DOHH2 (cell line): ENCODE measurements at regions not wholly inside any gene's neighbourhood (a gene's known extent, or its start where the extent isn't known, plus 50 kb on each side); places are given as distances from the start of the nearest gene placed in this dataset.

Source experiments
- H3F3A ChIP-seq: fragments of 200-600 bp; sonication (generic), shearing (Covaris generic); 2 replicates; pipeline ENCODE4 v1.6.0; 2016; ENCODE audit warnings: antibody characterized with exemption, mild to moderate bottlenecking; ENCODE audit not compliant: control insufficient read depth, insufficient read depth
- H3K27ac ChIP-seq: fragments of 200-600 bp; sonication (generic); 2 replicates; pipeline ENCODE4 v1.5.1; 2014; ENCODE audit warnings: low read depth, mild to moderate bottlenecking, low read length, moderate library complexity
- H3K27me3 ChIP-seq: fragments of 200-600 bp; sonication (generic); 2 replicates; pipeline ENCODE4 v1.6.1; 2014; ENCODE audit warnings: mild to moderate bottlenecking, low read length, mixed read lengths; ENCODE audit not compliant: control insufficient read depth
- H3K36me3 ChIP-seq: fragments of 200-600 bp; sonication (generic); 2 replicates; pipeline ENCODE4 v1.6.1; 2014; ENCODE audit warnings: mild to moderate bottlenecking, low read length, moderate library complexity, mixed read lengths; ENCODE audit not compliant: control insufficient read depth
- H3K4me1 ChIP-seq: fragments of 200-600 bp; sonication (generic); 2 replicates; pipeline ENCODE4 v1.6.1; 2014; ENCODE audit warnings: mild to moderate bottlenecking, low read length, mixed read lengths; ENCODE audit not compliant: control insufficient read depth
- H3K4me2 ChIP-seq: fragments of 200-600 bp; sonication (generic); 2 replicates; pipeline ENCODE4 v1.6.0; 2014; ENCODE audit warnings: mild to moderate bottlenecking, low read length, moderate library complexity
- H3K4me3 ChIP-seq: fragments of 200-600 bp; sonication (generic); 2 replicates; pipeline ENCODE4 v1.5.1; 2014; ENCODE audit warnings: mild to moderate bottlenecking, low read length, mixed read lengths
- H3K79me2 ChIP-seq: fragments of 200-600 bp; sonication (generic); 2 replicates; pipeline ENCODE4 v1.6.1; 2014; ENCODE audit warnings: mild to moderate bottlenecking, low read length, mixed read lengths; ENCODE audit not compliant: control insufficient read depth
- H3K9me2 ChIP-seq: fragments of 200-600 bp; sonication (generic); replicated peaks from 2 replicates; pipeline ENCODE4 v1.6.1; 2014; ENCODE audit warnings: mild to moderate bottlenecking, low read length, mixed read lengths; ENCODE audit not compliant: control insufficient read depth
- H3K9me3 ChIP-seq: fragments of 200-600 bp; sonication (generic); 2 replicates; pipeline ENCODE4 v1.6.1; 2014; ENCODE audit warnings: antibody characterized with exemption, low read length, mixed read lengths; ENCODE audit not compliant: control insufficient read depth, insufficient read depth
- H4K20me1 ChIP-seq: fragments of 200-600 bp; sonication (generic); 2 replicates; pipeline ENCODE4 v1.6.0; 2014; ENCODE audit warnings: low read depth, mild to moderate bottlenecking, antibody characterized with exemption, low read length, moderate library complexity; ENCODE audit not compliant: control insufficient read depth, insufficient read depth
- EZH2phosphoT487 ChIP-seq: fragments of 200-600 bp; sonication (generic); IDR thresholded peaks from 2 replicates; pipeline ENCODE4 v1.6.1; 2017; ENCODE audit warnings: borderline replicate concordance, mild to moderate bottlenecking, antibody characterized with exemption, low read length, moderate library complexity, mixed read lengths
- TF ChIP-seq, protein P1 (sequence below): fragments of 200-600 bp; sonication (generic); IDR thresholded peaks from one replicate; pipeline ENCODE4 v1.5.1; 2014; ENCODE audit warnings: antibody characterized with exemption, mild to moderate bottlenecking, low read depth, low read length; ENCODE audit not compliant: poor library complexity, severe bottlenecking

DNA sequence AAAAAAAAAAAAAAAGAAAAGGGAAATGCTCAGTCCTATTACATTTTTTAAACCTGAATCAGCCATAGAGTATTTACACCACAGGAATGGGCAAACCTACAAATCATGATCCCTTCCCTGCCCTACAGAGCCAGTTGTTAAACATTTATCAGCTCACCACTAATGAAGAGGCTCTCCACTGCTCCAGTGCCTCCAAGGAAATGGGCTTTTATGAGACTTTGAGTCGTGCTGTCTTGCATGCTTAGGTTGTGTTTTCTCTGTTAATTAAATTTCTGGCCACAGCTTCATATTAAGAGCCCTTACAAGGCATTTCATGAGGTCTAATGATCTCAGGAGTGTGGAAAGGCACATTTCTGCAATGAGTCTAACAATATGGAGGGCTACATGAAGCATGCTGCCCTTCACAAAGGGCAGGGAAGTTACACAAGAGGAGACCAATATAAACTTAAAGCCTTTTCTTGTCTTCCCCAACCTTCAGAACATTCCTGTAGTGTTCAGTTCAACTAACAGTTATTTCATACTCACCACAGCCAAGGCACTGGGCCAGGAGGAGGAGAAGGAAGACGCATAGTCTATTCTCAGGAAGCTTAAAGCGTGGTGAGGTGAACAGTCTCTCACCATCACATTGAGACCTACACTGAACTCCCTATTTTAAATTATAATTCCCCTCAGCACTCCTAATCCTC is 140.1 kb upstream of the ABCA1 start:
- TF ChIP-seq, protein P1, sequence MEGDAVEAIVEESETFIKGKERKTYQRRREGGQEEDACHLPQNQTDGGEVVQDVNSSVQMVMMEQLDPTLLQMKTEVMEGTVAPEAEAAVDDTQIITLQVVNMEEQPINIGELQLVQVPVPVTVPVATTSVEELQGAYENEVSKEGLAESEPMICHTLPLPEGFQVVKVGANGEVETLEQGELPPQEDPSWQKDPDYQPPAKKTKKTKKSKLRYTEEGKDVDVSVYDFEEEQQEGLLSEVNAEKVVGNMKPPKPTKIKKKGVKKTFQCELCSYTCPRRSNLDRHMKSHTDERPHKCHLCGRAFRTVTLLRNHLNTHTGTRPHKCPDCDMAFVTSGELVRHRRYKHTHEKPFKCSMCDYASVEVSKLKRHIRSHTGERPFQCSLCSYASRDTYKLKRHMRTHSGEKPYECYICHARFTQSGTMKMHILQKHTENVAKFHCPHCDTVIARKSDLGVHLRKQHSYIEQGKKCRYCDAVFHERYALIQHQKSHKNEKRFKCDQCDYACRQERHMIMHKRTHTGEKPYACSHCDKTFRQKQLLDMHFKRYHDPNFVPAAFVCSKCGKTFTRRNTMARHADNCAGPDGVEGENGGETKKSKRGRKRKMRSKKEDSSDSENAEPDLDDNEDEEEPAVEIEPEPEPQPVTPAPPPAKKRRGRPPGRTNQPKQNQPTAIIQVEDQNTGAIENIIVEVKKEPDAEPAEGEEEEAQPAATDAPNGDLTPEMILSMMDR: no peak
- no peak for TF ChIP-seq EZH2phosphoT487

DNA sequence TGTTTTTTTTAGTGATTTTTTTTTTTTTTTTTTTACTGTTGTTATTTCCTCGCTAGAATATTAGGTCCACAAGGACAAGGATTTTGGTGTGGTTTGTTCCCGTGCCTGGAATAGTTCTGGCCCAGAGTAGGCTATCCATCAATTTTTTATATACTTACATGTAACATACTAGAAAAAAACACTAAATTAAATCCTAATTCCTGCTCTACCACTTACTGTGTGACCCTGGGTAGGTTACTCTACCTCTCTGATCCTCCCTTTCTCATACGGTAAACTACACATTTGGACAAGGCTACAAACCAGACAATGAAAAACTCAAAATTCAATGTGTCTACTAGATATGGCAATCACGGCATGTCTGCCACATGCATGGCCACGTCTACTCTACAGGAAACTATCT is 141.3 kb upstream of the ABCA1 start:
- TF ChIP-seq, protein P1: no peak
- no peak for TF ChIP-seq EZH2phosphoT487

More for the DNA sequence above, 140.1 kb upstream of the ABCA1 start:
- H3F3A ChIP-seq: no peaks in the 10 kb centered on the region
- no peaks in the 10 kb centered on the region; the same call in 1 of the 2 replicates for H3K4me1 ChIP-seq
- H4K20me1 ChIP-seq: no peaks in the 10 kb centered on the region
- H3K4me3 ChIP-seq: no peak overlapping the region
- H3K27ac ChIP-seq: no peak overlapping the region
- peaks cover 4% of the 10 kb centered on the region; the same call in 1 of the 2 replicates for H3K27me3 ChIP-seq
- H3K79me2 ChIP-seq: no peaks in the 10 kb centered on the region
- no peaks in the 10 kb centered on the region for H3K9me2 ChIP-seq
- H3K4me2 ChIP-seq: no peak overlapping the region
- no peaks in the 10 kb centered on the region for H3K36me3 ChIP-seq
- H3K9me3 ChIP-seq: no peaks in the 10 kb centered on the region

DNA sequence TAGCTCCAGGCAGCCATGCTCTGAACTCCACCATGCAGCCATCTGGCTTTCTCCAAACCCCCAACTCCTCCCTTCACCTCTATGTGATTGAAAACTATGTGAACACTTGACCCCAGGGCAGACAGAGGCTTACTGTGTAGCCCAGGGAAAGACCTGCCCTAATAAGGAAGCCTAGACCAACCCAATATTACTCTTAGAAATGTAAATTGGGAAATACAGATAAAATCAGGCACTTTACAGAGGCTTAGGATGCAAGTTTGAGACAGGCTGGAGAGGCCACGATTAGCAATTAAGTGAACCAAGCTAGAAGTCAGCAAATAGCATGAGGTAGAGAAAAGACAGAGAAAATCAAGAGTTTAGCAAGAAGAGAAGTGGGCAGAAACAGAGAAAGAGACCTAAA is 141.7 kb upstream of the ABCA1 start:
- Histone ChIP-seq H3K9me2 (no peaks in the 10 kb centered on the region), H4K20me1 (no peaks in the 10 kb centered on the region), H3K27ac (no peak overlapping the region), H3K4me2 (no peak overlapping the region), H3K9me3 (no peaks in the 10 kb centered on the region), H3F3A (no peaks in the 10 kb centered on the region), H3K36me3 (no peaks in the 10 kb centered on the region), H3K4me1 (no peaks in the 10 kb centered on the region), H3K79me2 (no peaks in the 10 kb centered on the region), H3K4me3 (no peak overlapping the region), H3K27me3 (no peaks in the 10 kb centered on the region)
- TF ChIP-seq, protein P1: no peak
- TF ChIP-seq EZH2phosphoT487: no peak

More for the DNA sequence above, 141.3 kb upstream of the ABCA1 start:
- peaks cover 1% of the 10 kb centered on the region; the same call in 1 of the 2 replicates for H3K27me3 ChIP-seq
- H3K4me2 ChIP-seq: no peak overlapping the region
- H3K36me3 ChIP-seq: no peaks in the 10 kb centered on the region
- H4K20me1 ChIP-seq: no peaks in the 10 kb centered on the region
- H3K27ac ChIP-seq: no peak overlapping the region
- H3K4me3 ChIP-seq: no peak overlapping the region
- H3F3A ChIP-seq: no peaks in the 10 kb centered on the region
- no peaks in the 10 kb centered on the region for H3K79me2 ChIP-seq
- H3K4me1 ChIP-seq: no peaks in the 10 kb centered on the region
- H3K9me2 ChIP-seq: no peaks in the 10 kb centered on the region
- no peaks in the 10 kb centered on the region for H3K9me3 ChIP-seq
